Common myeloid progenitor, CD34-positive (primary cell): ENCODE measurements at regions not wholly inside any gene's neighbourhood (a gene's known extent, or its start where the extent isn't known, plus 50 kb on each side); places are given as distances from the start of the nearest gene placed in this dataset.
"Not testable (repeated sequence)": the region's sequence is repeated elsewhere in the genome, so short reads cannot be mapped to it uniquely, and the experiment has no call there.

Source experiments
- CTCF ChIA-PET: fragments of 350-600 bp; sonication (Branson Sonifier 250); formaldehyde crosslinking; loops from one replicate; lab custom pipeline; 2021; ENCODE audit warnings: antibody characterized with exemption; lab: Charles Lee
- POLR2A ChIA-PET: fragments of 350-600 bp; sonication (Branson Sonifier 250); formaldehyde crosslinking; loops from one replicate; lab custom pipeline; 2021; ENCODE audit warnings: antibody characterized with exemption; lab: Charles Lee
- DNase-seq, 3 donors: peaks; one replicate each; pipeline versions ENCODE4 v3.0.0 to v3.0.0-alpha.2; 2013
- H3K27ac ChIP-seq, 2 experiments: 1 replicate in 1 of 2; 2 replicates in 1 of 2; pipeline ENCODE4 v1.7.0; 2013; ENCODE audit warnings: inconsistent platforms in 2 of 2, low read length in 2 of 2, mild to moderate bottlenecking in 2 of 2, low read depth in 1 of 2, moderate library complexity in 1 of 2; ENCODE audit not compliant: severe bottlenecking in 2 of 2, insufficient read depth in 1 of 2, poor library complexity in 1 of 2
- H3K27me3 ChIP-seq, 5 experiments: replicated peaks in 2 of 5; 1 replicate in 3 of 5; 2 replicates in 2 of 5; pipeline versions ENCODE4 v1.6.1 to v1.7.0; 2013; ENCODE audit warnings: low read length in 4 of 5, mild to moderate bottlenecking in 2 of 5, moderate library complexity in 2 of 5, inconsistent platforms in 1 of 5; ENCODE audit not compliant: insufficient read depth in 5 of 5, control insufficient read depth in 4 of 5
- H3K36me3 ChIP-seq, 4 experiments: 1 replicate in 2 of 4; 2 replicates in 2 of 4; pipeline versions ENCODE4 v1.6.1 to v1.7.0; 2013; ENCODE audit warnings: low read length in 3 of 4, control low read depth in 1 of 4, mild to moderate bottlenecking in 1 of 4; ENCODE audit not compliant: control insufficient read depth in 4 of 4, insufficient read depth in 4 of 4
- H3K4me1 ChIP-seq, 4 experiments: 1 replicate in 3 of 4; 2 replicates in 1 of 4; pipeline versions ENCODE4 v1.6.1 to v1.7.1; 2013; ENCODE audit warnings: low read length in 3 of 4, mild to moderate bottlenecking in 3 of 4, control low read depth in 1 of 4, inconsistent platforms in 1 of 4, moderate library complexity in 1 of 4; ENCODE audit not compliant: control insufficient read depth in 4 of 4, insufficient read depth in 4 of 4; ENCODE audit errors: control extremely low read depth in 1 of 4
- H3K4me3 ChIP-seq, 7 experiments: 1 replicate in 4 of 7; 2 replicates in 3 of 7; pipeline versions ENCODE4 v1.5.1 to v1.7.0; 2013; ENCODE audit warnings: mild to moderate bottlenecking in 7 of 7, low read length in 6 of 7, moderate library complexity in 6 of 7, inconsistent platforms in 2 of 7, low read depth in 2 of 7, control low read depth in 1 of 7; ENCODE audit not compliant: insufficient read depth in 4 of 7, control insufficient read depth in 1 of 7; ENCODE audit errors: extremely low read depth in 1 of 7
- H3K9me3 ChIP-seq, 5 experiments: 1 replicate in 4 of 5; 2 replicates in 1 of 5; pipeline versions ENCODE4 v1.6.1 to v1.7.1; 2013; ENCODE audit warnings: low read length in 4 of 5, mild to moderate bottlenecking in 2 of 5, inconsistent platforms in 1 of 5, low read depth in 1 of 5, moderate library complexity in 1 of 5; ENCODE audit not compliant: control insufficient read depth in 4 of 5, insufficient read depth in 2 of 5; ENCODE audit errors: control extremely low read depth in 1 of 5
- WGBS: methylation state at CpG from one replicate; pipeline ENCODE4 v1.1.5; 2013; ENCODE audit not compliant: insufficient coverage; 5-methylcytosine and 5-hydroxymethylcytosine counted together

DNA sequence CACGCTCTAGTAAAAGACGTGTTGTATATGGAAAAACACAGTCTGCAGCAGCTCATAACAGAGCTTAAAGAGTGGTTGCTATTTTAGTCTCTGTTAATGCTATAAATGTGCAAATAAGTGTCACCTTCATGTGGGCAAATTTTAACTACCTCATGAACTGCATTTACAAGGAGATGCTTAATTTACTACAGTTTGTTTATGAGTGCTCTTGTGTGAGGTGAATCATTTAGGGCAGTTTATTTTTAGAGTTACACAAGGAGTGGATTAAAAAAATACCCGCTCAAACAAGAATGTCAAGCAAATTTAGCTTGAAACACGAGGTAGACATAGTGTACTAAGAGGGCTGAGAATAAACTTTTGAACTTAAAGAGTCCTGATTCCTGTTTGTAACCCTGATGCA, 579.0 kb downstream of the MFSD1 start:
- CTCF ChIA-PET: interaction anchor here (0.5 kb wide), 1 partner anchor 28 kb away, joined by 3 read pairs; no protein-coding TSS in a partner anchor
- no peak for DNase-seq
- Histone ChIP-seq H3K27me3 (no peaks in the 10 kb centered on the region), H3K9me3 (no peaks in the 10 kb centered on the region), H3K36me3 (no peaks in the 10 kb centered on the region), H3K27ac (no peak overlapping the region), H3K4me3 (no peak overlapping the region), H3K4me1 (no peaks in the 10 kb centered on the region)
- POLR2A ChIA-PET: no interaction called here
- WGBS: 72% methylated on average over 3 of the region's 4 CpGs

GRCh38 chr3:159390656-159391212, 588.9 kb downstream of the MFSD1 start:
- Histone ChIP-seq H3K4me3 (no peak overlapping the region), H3K27me3 (no peaks in the 10 kb centered on the region), H3K27ac (no peak overlapping the region), H3K36me3 (no peaks in the 10 kb centered on the region), H3K9me3 (no peaks in the 10 kb centered on the region), H3K4me1 (no peaks in the 10 kb centered on the region)
- DNase-seq: no peak
- no CpG with 5 or more reads among the region's 1 CpG for WGBS
- ChIA-PET CTCF (no interaction called here), POLR2A (no interaction called here)

- H3K9me3 ChIP-seq, H3K27me3 ChIP-seq, CTCF ChIA-PET, H3K4me1 ChIP-seq, H3K36me3 ChIP-seq, H3K27ac ChIP-seq, DNase-seq, POLR2A ChIA-PET, H3K4me3 ChIP-seq: not testable (repeated sequence)
- WGBS: 86% methylated on average over 2 of the region's 7 CpGs
Observed at GRCh38 chr3:159397683-159398082, 591.0 kb upstream of the IL12A start.

GRCh38 chr3:159401069-159401468, 587.6 kb upstream of the IL12A start:
- Histone ChIP-seq H3K27me3 (no peaks in the 10 kb centered on the region), H3K4me1 (no peaks in the 10 kb centered on the region), H3K27ac (no peak overlapping the region), H3K36me3 (no peaks in the 10 kb centered on the region), H3K9me3 (peaks cover 0 to 7% (median 0%) of the 10 kb centered on the region in 5 experiments), H3K4me3 (no peak overlapping the region)
- WGBS: no CpG with 5 or more reads among the region's 1 CpG
- CTCF ChIA-PET: no interaction called here
- POLR2A ChIA-PET: no interaction called here
- no peak for DNase-seq

DNA sequence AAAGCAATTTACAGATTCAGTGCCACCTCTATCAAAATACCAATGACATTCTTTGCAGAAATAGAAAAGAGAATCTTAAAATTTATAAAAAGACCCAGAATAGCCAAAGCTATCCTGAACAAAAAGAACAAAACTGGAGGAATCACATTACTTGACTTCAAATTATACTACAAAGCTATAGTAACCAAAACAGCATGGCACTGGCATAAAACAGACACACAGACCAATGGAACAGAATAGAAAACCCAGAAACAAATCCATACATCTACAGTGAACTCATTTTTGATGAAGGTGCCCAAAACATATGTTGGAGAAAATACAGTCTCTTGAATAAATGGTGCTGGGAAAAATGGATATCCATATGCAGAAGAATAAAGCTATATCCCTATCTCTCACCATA, 578.9 kb upstream of the IL12A start:
- H3K9me3 ChIP-seq, POLR2A ChIA-PET, H3K27me3 ChIP-seq, CTCF ChIA-PET, H3K4me3 ChIP-seq, H3K36me3 ChIP-seq, H3K4me1 ChIP-seq, H3K27ac ChIP-seq, DNase-seq: not testable (repeated sequence)

- Histone ChIP-seq H3K27me3 (no peaks in the 10 kb centered on the region), H3K36me3 (no peaks in the 10 kb centered on the region), H3K27ac (no peak overlapping the region), H3K4me3 (no peak overlapping the region), H3K9me3 (no peaks in the 10 kb centered on the region), H3K4me1 (no peaks in the 10 kb centered on the region)
- DNase-seq: no peak
- POLR2A ChIA-PET: no interaction called here
- CTCF ChIA-PET: no interaction called here
- 100% methylated on average over 1 of the region's 2 CpGs for WGBS
Observed at GRCh38 chr3:159413319-159413718, 575.3 kb upstream of the IL12A start.

DNA sequence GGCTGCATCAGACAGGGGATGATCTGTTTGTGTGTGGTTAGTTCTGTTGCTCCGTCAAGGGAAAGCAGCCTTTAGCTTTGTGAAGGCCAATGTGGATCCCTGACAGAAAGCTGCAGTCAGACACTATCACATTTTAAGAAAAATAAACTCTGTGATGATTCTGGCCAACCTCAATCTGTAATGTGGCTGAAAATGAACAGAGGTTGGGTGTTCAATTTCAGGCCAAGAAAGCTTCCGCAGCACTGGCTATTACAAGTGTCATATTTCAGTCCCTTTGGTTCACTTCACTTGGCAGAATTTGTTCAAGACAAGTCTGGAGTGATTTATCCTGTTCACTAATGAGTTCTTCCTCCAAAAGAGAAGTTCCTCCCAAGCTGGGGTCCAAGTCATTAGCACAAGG, 571.8 kb upstream of the IL12A start:
- Histone ChIP-seq H3K4me1 (no peaks in the 10 kb centered on the region), H3K27me3 (no peaks in the 10 kb centered on the region), H3K9me3 (no peaks in the 10 kb centered on the region), H3K36me3 (no peaks in the 10 kb centered on the region), H3K4me3 (no peak overlapping the region), H3K27ac (no peak overlapping the region)
- 33% methylated on average over 1 of the region's 2 CpGs for WGBS
- DNase-seq: no peak
- ChIA-PET CTCF (interaction anchor here (1.3 kb wide), 1 partner anchor 54 kb away, joined by 3 read pairs; no protein-coding TSS in a partner anchor), POLR2A (interaction anchor here (0.6 kb wide), 2 partner anchors 21 to 48 kb away, joined by 3 read pairs; no protein-coding TSS in a partner anchor)
